Activated CD8-positive, alpha-beta memory T cell treated with anti-CD3 and anti-CD28 coated beads for 1 hour (primary cell): ENCODE measurements at regions not wholly inside any gene's neighbourhood (a gene's known extent, or its start where the extent isn't known, plus 50 kb on each side); places are given as distances from the start of the nearest gene placed in this dataset.
"Not testable (repeated sequence)": the region's sequence is repeated elsewhere in the genome, so short reads cannot be mapped to it uniquely, and the experiment has no call there.

ENCODE experiments used
- DNase-seq, 2 donors: peaks; one replicate each; pipeline ENCODE4 v3.0.0-alpha.2; 2020; ENCODE audit warnings: low read depth in 1 of 2; ENCODE audit errors: extremely low read depth in 1 of 2

DNA sequence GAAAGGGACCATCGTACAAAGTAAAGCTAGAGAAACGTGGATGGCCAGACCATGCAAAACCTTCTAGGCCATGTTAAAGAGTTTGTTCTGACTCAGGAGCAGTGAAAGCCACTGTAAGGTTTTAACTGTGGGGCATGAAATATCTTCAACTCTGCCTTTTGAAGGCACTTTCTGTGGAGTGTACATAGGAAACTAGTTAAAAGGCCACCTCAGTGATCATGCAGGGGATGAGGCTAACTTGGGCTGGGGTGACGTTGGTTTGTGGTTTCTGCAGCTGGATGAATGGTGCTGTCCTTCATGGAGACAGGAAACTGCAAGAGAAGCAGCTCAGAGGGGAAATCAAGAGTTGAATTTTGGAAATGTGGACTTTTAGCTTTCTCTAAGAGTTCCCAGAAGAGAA is 190.7 kb downstream of the CDCA7 start:
- DNase-seq, result no peak

GRCh38 chr2:173547499-173547898 is 192.8 kb downstream of the CDCA7 start:
- DNase-seq, result no peak

- no peak for DNase-seq
Observed at GRCh38 chr2:173550143-173550542, 195.5 kb downstream of the CDCA7 start.

- DNase-seq, result no peak
Observed at GRCh38 chr2:173552531-173552930, 197.9 kb downstream of the CDCA7 start.

GRCh38 chr2:173553593-173553992 is 198.9 kb downstream of the CDCA7 start:
- no peak for DNase-seq

- DNase-seq, result no peak
Observed at GRCh38 chr2:173555833-173556232, 201.2 kb downstream of the CDCA7 start.

GRCh38 chr2:173556816-173557215 is 202.1 kb downstream of the CDCA7 start:
- DNase-seq, result no peak

DNA sequence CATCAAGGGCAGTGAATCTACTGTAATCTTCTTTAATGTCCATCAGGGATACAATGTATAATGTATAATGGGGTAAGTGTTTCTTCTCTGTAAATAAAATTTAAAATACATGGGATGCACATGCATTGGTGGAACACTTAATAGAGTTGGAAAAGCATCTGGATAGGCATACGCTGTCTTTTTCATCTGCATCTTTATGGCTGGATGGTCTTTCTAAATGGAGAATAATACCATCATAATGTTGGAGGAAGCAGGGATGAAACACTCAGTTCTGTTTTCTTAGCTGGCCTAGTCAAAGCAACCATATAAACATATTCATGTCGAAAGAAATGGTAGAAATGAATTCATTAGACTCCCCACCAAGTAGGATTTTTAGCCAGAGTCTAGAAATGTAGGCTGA is 202.8 kb downstream of the CDCA7 start:
- DNase-seq, result no peak

DNA sequence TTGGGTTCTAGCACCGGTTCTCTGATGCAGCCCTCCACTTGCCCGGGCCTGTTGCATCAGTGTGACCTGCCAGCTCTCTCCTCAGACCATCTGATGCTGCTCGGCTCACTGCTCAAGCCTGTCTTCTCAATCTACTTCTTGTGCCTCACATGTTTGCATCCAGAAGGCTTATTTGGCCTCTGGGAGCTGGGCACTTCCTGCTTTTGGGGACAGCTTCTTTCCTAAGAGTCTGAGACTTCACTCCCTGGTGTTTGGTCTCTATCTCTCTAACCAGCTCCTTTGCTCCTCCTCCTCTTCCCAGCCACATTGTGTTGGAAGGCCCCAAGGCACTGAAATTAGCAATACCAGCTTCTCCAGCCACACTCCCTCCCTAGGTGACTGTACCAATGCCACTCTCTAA is 212.8 kb downstream of the CDCA7 start:
- DNase-seq, result no peak

- DNase-seq, result no peak
Observed at GRCh38 chr2:173568054-173568453, 213.4 kb downstream of the CDCA7 start.

GRCh38 chr2:173571021-173571821 is 216.5 kb downstream of the CDCA7 start:
- DNase-seq, result no peak

DNA sequence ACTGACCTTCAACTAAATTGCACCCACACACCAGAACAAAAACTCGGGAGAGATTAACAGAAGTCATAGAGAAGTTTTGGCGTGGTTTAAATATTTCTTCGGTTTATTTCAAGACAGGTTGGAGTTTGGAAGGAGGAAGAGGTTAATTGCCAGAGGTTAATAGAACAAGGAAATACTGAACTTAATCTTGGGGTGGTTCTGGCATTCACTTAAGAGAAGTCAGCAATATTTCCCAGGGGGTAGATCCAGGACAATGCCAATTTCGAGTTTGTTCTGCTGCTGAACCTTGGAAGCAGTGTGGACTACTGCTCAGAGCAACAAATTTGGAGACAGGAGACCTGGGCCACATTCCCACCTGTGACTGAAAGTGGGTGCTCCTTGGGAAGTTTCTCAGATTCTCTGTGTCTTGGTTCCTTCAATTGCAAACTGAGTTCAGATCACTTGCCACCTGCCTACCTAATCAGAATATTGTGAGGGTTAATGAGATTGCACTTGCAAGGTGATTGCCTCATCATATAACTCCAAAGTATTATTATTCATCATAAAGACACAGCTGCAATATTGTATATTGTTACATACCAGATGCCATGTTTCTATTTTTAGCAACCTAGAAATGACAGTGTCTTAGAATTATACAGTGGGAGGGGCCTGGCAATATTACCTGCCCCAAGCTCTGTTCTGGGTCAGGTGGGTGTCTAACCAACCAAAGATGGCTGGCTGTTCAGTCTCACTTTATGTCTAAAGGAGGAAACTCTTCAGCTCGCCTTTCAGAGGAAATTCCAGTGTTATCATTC is 217.4 kb downstream of the CDCA7 start:
- DNase-seq, result no peak

DNA sequence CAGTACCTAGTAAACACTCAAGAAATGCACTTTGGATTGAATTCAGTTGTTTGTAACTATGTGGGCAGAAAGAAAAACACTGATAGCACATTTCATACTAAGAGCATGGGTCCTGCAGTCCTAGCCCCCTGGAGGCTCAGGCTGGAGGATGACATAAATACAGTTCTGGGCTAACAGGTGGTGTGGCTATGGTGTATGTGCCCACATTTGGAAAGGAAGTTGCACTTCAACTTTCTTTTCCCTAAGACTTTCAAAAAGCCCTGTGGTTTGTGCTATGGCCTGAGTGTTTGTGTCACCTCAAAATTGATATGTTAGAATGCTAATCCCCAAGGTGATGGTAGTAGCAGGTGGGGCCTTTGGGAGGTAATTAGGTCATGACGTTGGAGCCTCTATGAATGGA is 218.2 kb downstream of the CDCA7 start:
- DNase-seq, result no peak

DNA sequence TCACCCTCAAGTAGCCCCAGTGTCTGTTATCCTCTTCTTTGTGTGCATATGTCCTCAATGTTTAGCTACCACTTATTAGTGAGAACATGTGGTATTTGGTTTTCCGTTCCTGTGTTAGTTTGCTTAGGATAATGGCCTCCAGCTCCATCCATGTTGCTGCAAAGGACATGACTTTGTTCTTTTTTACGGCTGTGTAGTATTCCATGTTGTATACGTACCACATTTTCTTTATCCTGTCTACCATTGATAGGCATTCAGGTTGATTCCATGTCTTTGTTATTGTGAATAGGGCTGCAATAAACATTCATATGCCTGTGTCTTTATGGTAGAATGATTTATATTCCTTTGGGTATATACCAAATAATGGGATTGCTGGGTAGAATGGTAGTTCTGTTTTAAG is 219.1 kb downstream of the CDCA7 start:
- DNase-seq, result not testable (repeated sequence)

DNA sequence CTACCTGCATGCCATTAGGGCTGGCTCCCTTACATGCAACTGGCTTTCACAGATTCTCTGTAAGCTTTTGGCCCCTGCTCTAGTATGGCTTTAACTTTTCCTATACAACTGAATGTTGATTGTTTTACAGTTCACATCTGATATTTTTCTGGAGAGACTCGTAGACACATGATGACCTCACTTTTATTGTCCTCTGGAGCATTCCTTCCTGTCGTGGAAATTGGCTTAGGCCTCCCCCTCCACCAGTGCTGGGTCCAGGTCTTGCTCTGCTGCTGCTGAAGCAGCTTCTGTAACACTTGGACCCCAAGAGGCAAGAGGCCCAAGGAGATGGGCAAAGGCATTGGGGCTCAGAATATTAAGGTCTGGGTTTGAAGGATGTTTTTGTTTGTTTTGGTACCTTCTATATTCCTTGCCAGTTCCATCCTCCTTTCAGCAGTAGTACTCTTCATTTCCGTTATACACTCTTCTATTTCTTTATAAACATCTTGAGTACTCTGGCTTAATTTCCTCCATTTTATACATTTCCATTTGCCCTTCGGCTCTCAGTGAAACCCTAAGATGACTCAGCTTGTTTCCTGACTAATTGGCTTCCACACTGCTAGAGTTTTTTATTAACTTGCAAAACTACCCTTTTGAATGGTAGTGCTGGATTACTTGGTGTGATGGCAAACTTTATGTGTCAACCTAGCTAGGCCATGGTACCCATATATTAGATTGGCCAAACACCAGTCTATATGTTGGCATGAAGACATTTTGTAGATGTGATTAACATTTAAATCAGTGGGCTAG is 219.8 kb downstream of the CDCA7 start:
- DNase-seq, result no peak

DNA sequence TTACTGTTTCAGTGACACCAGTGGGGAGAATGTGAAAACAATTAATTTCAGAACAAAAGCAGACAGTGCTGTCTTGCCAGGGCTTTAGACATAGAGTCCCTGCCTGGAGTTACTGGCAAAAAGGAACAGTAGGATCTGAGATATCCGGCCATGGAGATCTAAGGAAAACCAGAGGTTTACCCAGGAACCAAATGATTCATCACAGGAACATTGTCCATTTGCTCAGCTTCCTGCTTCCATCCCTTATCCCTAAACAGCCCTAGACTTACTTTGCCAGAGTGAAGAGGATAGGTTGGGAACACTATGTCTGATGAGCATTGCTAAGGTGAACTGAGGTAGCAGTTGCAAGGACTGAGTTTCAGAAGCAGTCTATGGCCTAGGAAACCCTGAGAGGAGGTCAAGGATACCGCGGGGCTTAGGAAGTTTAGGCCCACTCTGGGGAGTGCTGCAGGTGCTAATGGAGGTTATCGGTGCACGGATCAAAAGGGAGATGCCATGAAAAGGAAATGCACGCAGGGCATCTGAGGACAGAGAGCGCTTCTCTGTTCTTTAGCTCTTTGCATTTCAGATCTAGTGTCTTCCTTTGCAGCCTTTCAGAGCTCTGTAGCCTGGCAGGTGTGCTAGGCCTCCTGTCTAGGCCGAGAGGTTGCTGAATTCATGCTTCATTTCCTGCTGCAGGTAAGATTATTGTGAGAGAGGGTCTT is 223.9 kb downstream of the CDCA7 start:
- no peak for DNase-seq

- no peak for DNase-seq
Observed at GRCh38 chr2:173580351-173580750, 225.7 kb downstream of the CDCA7 start.

DNA sequence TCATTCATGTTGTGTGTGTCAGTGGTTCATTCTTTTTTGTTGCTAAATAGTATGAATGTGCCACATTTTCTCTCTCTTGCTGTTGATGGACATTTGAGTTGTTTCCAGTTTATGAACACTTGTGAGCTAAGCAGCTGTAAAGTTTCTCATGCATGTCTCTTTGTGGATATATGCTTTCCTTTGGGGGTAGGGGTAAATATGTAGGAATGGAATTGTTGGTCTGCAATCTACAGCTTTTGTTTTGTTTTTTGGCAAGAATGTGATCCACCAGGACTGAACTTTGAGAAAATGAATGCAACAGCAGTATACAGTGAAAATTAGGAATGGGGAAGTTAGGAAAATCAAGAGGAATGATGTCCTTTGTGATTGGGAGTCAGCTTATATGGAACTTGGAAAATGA is 226.3 kb downstream of the CDCA7 start:
- no peak for DNase-seq

DNA sequence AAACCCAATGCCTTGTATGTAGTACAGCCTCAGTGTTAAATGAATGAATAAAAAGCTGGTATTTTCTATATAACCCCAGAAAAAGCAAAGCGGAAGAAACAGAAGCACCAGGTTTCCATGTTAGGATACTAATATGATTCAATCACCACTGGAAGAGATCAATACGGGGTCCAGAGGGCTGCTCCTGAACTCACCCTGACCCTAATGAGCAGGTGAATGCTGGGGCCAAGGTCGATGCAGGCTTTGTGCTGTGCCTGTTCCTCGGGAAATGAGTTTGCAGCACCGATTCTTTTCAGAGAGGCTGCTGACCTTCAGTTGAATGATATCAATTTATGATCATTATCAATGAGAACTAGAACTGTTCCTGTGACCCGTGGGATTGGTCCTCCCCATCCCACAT is 228.5 kb downstream of the CDCA7 start:
- DNase-seq, result no peak

- DNase-seq, result no peak
Observed at GRCh38 chr2:173584000-173584399, 229.3 kb downstream of the CDCA7 start.
